ENCODE measurements at regions not wholly inside any gene's neighbourhood (a gene's known extent, or its start where the extent isn't known, plus 50 kb on each side); places are given as distances from the start of the nearest gene placed in this dataset.
A peak's percentile ranks its signal among the peaks of the same experiment; 100 is the strongest.

DNA sequence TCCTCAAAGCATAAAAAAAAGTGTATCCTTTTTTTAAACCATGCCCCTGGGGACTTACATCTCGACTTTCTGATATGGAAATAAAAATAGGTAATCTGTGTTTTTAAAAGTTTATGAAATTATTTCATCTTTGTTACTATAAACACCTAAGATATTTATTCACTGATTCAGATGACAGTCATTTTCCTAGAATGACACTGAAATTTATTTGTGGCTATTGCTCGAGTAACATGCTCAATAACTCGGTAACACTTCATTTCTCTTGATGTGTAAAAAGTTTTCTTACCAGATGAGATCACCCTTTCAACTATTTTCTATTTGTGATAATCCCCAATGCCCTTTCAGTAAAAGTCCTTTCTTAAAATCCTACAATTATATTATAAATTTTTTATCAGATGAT is 495.8 kb downstream of the TTLL7 start:
- DNase-seq (ENCODE audit: low read depth) = no peak
- no peak overlapping the region for H3K4me3 ChIP-seq (ENCODE audit: low read depth, low read length)
- TF ChIP-seq, protein P1, sequence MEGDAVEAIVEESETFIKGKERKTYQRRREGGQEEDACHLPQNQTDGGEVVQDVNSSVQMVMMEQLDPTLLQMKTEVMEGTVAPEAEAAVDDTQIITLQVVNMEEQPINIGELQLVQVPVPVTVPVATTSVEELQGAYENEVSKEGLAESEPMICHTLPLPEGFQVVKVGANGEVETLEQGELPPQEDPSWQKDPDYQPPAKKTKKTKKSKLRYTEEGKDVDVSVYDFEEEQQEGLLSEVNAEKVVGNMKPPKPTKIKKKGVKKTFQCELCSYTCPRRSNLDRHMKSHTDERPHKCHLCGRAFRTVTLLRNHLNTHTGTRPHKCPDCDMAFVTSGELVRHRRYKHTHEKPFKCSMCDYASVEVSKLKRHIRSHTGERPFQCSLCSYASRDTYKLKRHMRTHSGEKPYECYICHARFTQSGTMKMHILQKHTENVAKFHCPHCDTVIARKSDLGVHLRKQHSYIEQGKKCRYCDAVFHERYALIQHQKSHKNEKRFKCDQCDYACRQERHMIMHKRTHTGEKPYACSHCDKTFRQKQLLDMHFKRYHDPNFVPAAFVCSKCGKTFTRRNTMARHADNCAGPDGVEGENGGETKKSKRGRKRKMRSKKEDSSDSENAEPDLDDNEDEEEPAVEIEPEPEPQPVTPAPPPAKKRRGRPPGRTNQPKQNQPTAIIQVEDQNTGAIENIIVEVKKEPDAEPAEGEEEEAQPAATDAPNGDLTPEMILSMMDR (IDR thresholded peaks at IDR 0.05; ENCODE audit: low read depth, low read length, missing control alignments) = no peak

DNA sequence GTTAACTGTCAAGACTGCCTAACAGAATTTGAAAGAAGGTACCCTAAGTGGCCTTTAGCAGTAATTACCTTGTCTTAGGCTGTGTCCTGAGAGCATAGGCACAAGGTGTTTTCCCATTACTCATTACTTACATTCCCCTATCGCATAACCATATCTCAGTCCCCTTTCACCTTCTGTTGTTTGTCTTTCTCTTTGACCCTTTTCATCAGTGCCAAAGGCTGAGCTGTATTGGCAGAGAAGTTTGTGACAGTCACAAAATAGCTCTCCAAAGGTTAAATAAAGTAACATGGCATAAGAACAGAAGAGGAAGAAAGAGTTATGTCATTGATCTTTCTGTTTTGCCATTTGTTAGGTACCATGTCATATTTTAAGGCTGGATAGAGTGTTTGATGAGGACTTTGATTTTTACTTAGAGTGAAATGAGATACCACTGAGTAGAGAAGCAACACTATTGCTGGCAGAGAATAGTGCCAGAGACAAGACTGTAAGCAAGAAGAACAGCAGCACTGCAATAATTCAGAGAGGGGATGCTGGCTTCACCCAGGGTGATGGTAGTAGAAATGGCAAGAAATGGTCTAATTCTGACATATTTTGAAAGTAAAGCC is 497.8 kb downstream of the TTLL7 start:
- peak; percentile 66 for DNase-seq (ENCODE audit: low read depth)
- no peak overlapping the region for H3K4me3 ChIP-seq (ENCODE audit: low read depth, low read length)
- TF ChIP-seq, protein P1 (IDR thresholded peaks at IDR 0.05; ENCODE audit: low read depth, low read length, missing control alignments) = no peak

DNA sequence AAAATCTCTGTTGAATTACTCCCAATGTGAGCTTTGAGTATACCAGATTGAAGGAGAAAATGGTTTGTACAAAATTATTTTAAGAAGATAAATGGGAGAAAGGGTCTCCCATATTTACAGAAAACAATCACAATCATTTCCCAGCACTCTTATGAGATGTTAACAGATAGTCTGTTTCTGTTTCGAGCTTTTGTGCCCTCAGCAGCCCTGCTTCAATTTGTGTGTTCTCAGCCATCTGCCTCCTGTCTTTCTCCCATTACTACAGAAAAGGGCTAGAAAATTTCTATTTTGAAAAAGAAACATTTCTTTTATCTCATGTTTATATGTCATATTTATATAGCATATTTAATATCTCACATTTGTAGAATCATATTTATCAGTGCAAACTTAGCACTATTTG is 498.4 kb downstream of the TTLL7 start:
- TF ChIP-seq, protein P1 (IDR thresholded peaks at IDR 0.05; ENCODE audit: low read depth, low read length, missing control alignments) = no peak
- H3K4me3 ChIP-seq (ENCODE audit: low read depth, low read length) = no peak overlapping the region
- no peak for DNase-seq (ENCODE audit: low read depth)

DNA sequence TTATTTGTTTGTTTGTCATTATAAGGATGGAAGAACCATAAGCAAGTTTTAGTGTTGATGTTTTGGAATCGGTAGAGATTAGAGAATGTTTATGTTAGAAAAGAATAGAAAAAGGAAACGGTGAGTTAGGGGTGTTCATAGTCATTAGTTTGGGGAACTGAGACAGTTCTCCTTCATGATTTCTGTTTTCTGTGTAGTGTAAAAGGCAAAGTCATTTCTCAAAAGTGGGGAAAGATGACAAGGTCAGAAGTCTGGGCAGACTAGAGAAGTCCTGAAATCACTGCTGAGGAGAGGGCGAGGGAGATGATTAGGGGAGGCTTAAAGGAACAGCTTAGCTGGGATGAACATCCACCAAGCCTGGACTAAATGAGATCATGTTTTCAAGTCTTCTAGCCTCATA is 498.9 kb downstream of the TTLL7 start:
- DNase-seq (ENCODE audit: low read depth) = peak; percentile 51
- H3K4me3 ChIP-seq (ENCODE audit: low read depth, low read length) = no peak overlapping the region
- TF ChIP-seq, protein P1 (IDR thresholded peaks at IDR 0.05; ENCODE audit: low read depth, low read length, missing control alignments) = no peak

DNA sequence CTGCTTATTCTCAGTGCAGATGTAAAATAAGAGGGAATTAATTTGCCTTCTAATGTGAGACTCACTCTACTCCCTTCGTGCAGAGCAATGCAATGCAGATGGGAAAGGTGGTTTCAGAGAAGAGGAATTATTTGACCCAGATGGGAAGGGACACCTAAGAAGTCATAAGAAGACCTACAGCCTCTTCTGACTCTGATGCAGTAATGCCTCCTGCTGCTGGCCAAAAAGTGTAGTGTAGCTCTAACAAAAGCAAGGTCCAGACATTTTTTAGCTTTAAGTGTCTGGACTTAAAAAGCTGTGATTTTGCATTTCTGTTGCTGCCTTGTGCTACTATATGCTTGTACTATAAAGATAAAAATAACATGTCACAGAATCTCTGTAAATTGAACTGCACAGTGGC is 501.4 kb downstream of the TTLL7 start:
- no peak overlapping the region for H3K4me3 ChIP-seq (ENCODE audit: low read depth, low read length)
- TF ChIP-seq, protein P1 (IDR thresholded peaks at IDR 0.05; ENCODE audit: low read depth, low read length, missing control alignments) = peak; percentile 73
- DNase-seq (ENCODE audit: low read depth) = no peak

DNA sequence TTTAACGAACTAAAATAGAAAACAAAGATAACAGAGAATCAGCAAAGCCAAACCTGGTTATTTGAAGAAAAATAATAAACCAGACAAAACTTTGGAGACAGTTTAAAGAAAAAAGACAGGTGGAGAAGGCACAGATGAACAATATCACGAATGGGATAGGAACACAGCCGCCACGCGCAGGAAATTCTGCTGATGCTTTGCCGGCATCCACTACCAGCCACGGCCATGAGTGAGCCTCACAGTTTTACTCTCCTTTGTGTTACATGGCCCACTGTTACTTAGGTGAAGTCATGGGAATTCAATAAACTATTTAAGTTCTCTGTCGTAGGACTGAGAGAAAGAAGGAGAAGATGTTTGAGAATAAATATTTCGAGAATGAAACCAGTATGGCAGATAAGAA is 503.4 kb downstream of the TTLL7 start:
- H3K4me3 ChIP-seq (ENCODE audit: low read depth, low read length) = no peak overlapping the region
- DNase-seq (ENCODE audit: low read depth) = no peak
- TF ChIP-seq, protein P1 (IDR thresholded peaks at IDR 0.05; ENCODE audit: low read depth, low read length, missing control alignments) = no peak

DNA sequence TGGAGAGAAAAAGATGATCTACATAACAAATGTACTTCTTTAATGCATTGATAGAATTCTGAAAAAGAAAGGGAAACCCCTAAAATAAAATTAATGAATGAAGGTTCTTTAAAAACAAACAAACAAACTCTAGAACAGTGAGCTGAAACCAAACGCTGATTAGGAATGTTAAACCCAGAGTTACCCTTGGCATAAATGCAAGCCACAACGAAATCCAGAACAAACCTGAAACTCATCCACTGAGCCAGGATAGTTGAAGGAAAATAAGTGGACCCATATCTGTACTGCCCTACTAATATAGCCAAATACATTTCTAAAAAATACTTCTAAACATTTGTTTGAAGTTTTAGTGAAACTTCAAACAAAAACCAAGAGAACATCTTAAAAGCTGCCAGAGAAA is 505.3 kb downstream of the TTLL7 start:
- H3K4me3 ChIP-seq (ENCODE audit: low read depth, low read length) = no peak overlapping the region
- no peak for DNase-seq (ENCODE audit: low read depth)
- TF ChIP-seq, protein P1 (IDR thresholded peaks at IDR 0.05; ENCODE audit: low read depth, low read length, missing control alignments) = no peak

All from GM12864 (cell line).